Parathyroid adenoma (tissue), 2 donors: ENCODE measurements at regions not wholly inside any gene's neighbourhood (a gene's known extent, or its start where the extent isn't known, plus 50 kb on each side); places are given as distances from the start of the nearest gene placed in this dataset.

Source experiments
- H2AFZ ChIP-seq: fragments of 300-600 bp; sonication (generic); one replicate; pipeline ENCODE4 v1.7.0; 2017; ENCODE audit warnings: antibody characterized with exemption, mild to moderate bottlenecking
- H3K27ac ChIP-seq: fragments of 300-600 bp; sonication (generic); one replicate; pipeline ENCODE4 v1.7.0; 2017
- H3K27me3 ChIP-seq: fragments of 300-600 bp; sonication (generic); one replicate; pipeline ENCODE4 v1.7.0; 2017; ENCODE audit warnings: low read length; ENCODE audit not compliant: control insufficient read depth, insufficient read depth
- H3K36me3 ChIP-seq: fragments of 300-600 bp; sonication (generic); one replicate; pipeline ENCODE4 v1.7.0; 2017; ENCODE audit warnings: low read length; ENCODE audit not compliant: control insufficient read depth, insufficient read depth
- H3K4me1 ChIP-seq: fragments of 300-600 bp; sonication (generic); one replicate; pipeline ENCODE4 v1.7.0; 2017; ENCODE audit warnings: control low read depth
- H3K4me2 ChIP-seq: fragments of 300-600 bp; sonication (generic); one replicate; pipeline ENCODE4 v1.7.0; 2017; ENCODE audit warnings: low read length
- H3K4me3 ChIP-seq: fragments of 300-600 bp; sonication (generic); one replicate; pipeline ENCODE4 v1.7.0; 2017; ENCODE audit warnings: low read depth, low read length
- H3K79me2 ChIP-seq: fragments of 300-600 bp; sonication (generic); one replicate; pipeline ENCODE4 v1.7.0; 2017; ENCODE audit warnings: control low read depth
- H3K9ac ChIP-seq: fragments of 300-600 bp; sonication (generic); one replicate; pipeline ENCODE4 v1.7.0; 2017; ENCODE audit warnings: mild to moderate bottlenecking
- H3K9me3 ChIP-seq: fragments of 300-600 bp; sonication (generic); one replicate; pipeline ENCODE4 v1.7.0; 2017; ENCODE audit warnings: low read length; ENCODE audit not compliant: control insufficient read depth
- CTCF ChIP-seq: fragments of 300-600 bp; sonication (generic); IDR thresholded peaks from one replicate; pipeline ENCODE4 v1.7.0; 2017; ENCODE audit warnings: antibody characterized with exemption, mild to moderate bottlenecking
- donor health status: primary hyperparathyroidism.

- TF ChIP-seq CTCF = no peak
- no peaks in the 10 kb centered on the region for H3K9me3 ChIP-seq
- no peak overlapping the region for H3K4me2 ChIP-seq
- H3K79me2 ChIP-seq = no peaks in the 10 kb centered on the region
- no peaks in the 10 kb centered on the region for H3K36me3 ChIP-seq
- no peak overlapping the region for H2AFZ ChIP-seq
- H3K27ac ChIP-seq = no peak overlapping the region
- no peaks in the 10 kb centered on the region for H3K27me3 ChIP-seq
- H3K4me3 ChIP-seq = no peak overlapping the region
- H3K4me1 ChIP-seq = no peaks in the 10 kb centered on the region
- no peak overlapping the region for H3K9ac ChIP-seq
Measured at GRCh38 chr7:53520841-53521240, 485.4 kb downstream of the POM121L12 start.

GRCh38 chr7:53521638-53522184 lies 486.3 kb downstream of the POM121L12 start:
- H3K4me3 ChIP-seq = no peak overlapping the region
- no peak overlapping the region for H3K27ac ChIP-seq
- no peak overlapping the region for H3K9ac ChIP-seq
- H3K4me1 ChIP-seq = no peaks in the 10 kb centered on the region
- no peak for TF ChIP-seq CTCF
- no peak overlapping the region for H3K4me2 ChIP-seq
- H3K79me2 ChIP-seq = no peaks in the 10 kb centered on the region
- no peaks in the 10 kb centered on the region for H3K36me3 ChIP-seq
- H2AFZ ChIP-seq = no peak overlapping the region
- no peaks in the 10 kb centered on the region for H3K9me3 ChIP-seq
- H3K27me3 ChIP-seq = no peaks in the 10 kb centered on the region

- TF ChIP-seq CTCF = no peak
- Histone ChIP-seq H2AFZ (no peak overlapping the region), H3K9ac (no peak overlapping the region)
Measured at GRCh38 chr7:53539558-53539957, 504.1 kb downstream of the POM121L12 start.

GRCh38 chr7:53541475-53541874 lies 506.0 kb downstream of the POM121L12 start:
- no peaks in the 10 kb centered on the region for H3K36me3 ChIP-seq
- no peaks in the 10 kb centered on the region for H3K4me1 ChIP-seq
- no peak overlapping the region for H3K4me3 ChIP-seq
- H3K79me2 ChIP-seq = no peaks in the 10 kb centered on the region
- H2AFZ ChIP-seq = no peak overlapping the region
- H3K27me3 ChIP-seq = no peaks in the 10 kb centered on the region
- no peak for TF ChIP-seq CTCF
- no peak overlapping the region for H3K27ac ChIP-seq
- no peaks in the 10 kb centered on the region for H3K9me3 ChIP-seq
- no peak overlapping the region for H3K9ac ChIP-seq
- H3K4me2 ChIP-seq = no peak overlapping the region

More at GRCh38 chr7:53539558-53539957, 504.1 kb downstream of the POM121L12 start:
- Histone ChIP-seq H3K4me1 (no peaks in the 10 kb centered on the region), H3K4me3 (no peak overlapping the region), H3K27ac (no peak overlapping the region), H3K27me3 (no peaks in the 10 kb centered on the region), H3K4me2 (no peak overlapping the region), H3K79me2 (no peaks in the 10 kb centered on the region), H3K9me3 (no peaks in the 10 kb centered on the region), H3K36me3 (no peaks in the 10 kb centered on the region)

- no peaks in the 10 kb centered on the region for H3K4me1 ChIP-seq
- H3K9ac ChIP-seq = no peak overlapping the region
- no peak for TF ChIP-seq CTCF
Measured at GRCh38 chr7:53542157-53542556, 506.7 kb downstream of the POM121L12 start.

More at GRCh38 chr7:53542157-53542556, 506.7 kb downstream of the POM121L12 start:
- H3K36me3 ChIP-seq = no peaks in the 10 kb centered on the region
- no peak overlapping the region for H3K4me2 ChIP-seq
- no peak overlapping the region for H3K4me3 ChIP-seq
- H3K9me3 ChIP-seq = no peaks in the 10 kb centered on the region
- no peaks in the 10 kb centered on the region for H3K79me2 ChIP-seq
- no peak overlapping the region for H2AFZ ChIP-seq
- no peak overlapping the region for H3K27ac ChIP-seq
- no peaks in the 10 kb centered on the region for H3K27me3 ChIP-seq
